GM20000 (cell line): ENCODE measurements at regions not wholly inside any gene's neighbourhood (a gene's known extent, or its start where the extent isn't known, plus 50 kb on each side); places are given as distances from the start of the nearest gene placed in this dataset.

Experiments
- DNase-seq: peaks from one replicate; pipeline ENCODE4 v3.0.0; 2012; ENCODE audit warnings: low spot score
- CTCF ChIP-seq: IDR thresholded peaks from 2 replicates; pipeline ENCODE4 v1.5.1; 2012; ENCODE audit warnings: mild to moderate bottlenecking, control low read depth; ENCODE audit errors: extremely low read depth, missing control alignments

GRCh38 chrX:10381193-10381592 lies 224.4 kb downstream of the CLCN4 start:
- no peak for DNase-seq
- no peak for TF ChIP-seq CTCF

- DNase-seq, result no peak
These were observed 230.2 kb downstream of the CLCN4 start for GRCh38 chrX:10387011-10387410.

GRCh38 chrX:10390187-10390586 lies 230.2 kb downstream of the MID1 start:
- DNase-seq, result no peak
- no peak for TF ChIP-seq CTCF

More at GRCh38 chrX:10387011-10387410, 230.2 kb downstream of the CLCN4 start:
- TF ChIP-seq CTCF, result no peak

- no peak for DNase-seq
- no peak for TF ChIP-seq CTCF
These were observed 227.1 kb downstream of the MID1 start for GRCh38 chrX:10393241-10393640.

- TF ChIP-seq CTCF, result no peak
- no peak for DNase-seq
These were observed 226.5 kb downstream of the MID1 start for GRCh38 chrX:10393899-10394298.

GRCh38 chrX:10395179-10395578 lies 225.2 kb downstream of the MID1 start:
- no peak for TF ChIP-seq CTCF
- DNase-seq, result no peak
